IPS-20b (cell line): ENCODE measurements at regions not wholly inside any gene's neighbourhood (a gene's known extent, or its start where the extent isn't known, plus 50 kb on each side); places are given as distances from the start of the nearest gene placed in this dataset.

ENCODE experiments used
- H3K27ac ChIP-seq: one replicate; pipeline ENCODE4 v1.5.1; 2013; ENCODE audit warnings: low read length
- H3K27me3 ChIP-seq: 2 replicates; pipeline ENCODE4 v1.6.1; 2013; ENCODE audit warnings: mild to moderate bottlenecking, low read length, inconsistent platforms; ENCODE audit not compliant: insufficient read depth
- H3K36me3 ChIP-seq: 2 replicates; pipeline ENCODE4 v1.6.1; 2013; ENCODE audit warnings: low read depth, mild to moderate bottlenecking, inconsistent platforms, low read length, moderate library complexity; ENCODE audit not compliant: insufficient read depth
- H3K4me1 ChIP-seq: 2 replicates; pipeline ENCODE4 v1.6.1; 2013; ENCODE audit warnings: mild to moderate bottlenecking, control low read depth, inconsistent platforms, low read length, moderate library complexity; ENCODE audit not compliant: insufficient read depth
- H3K4me3 ChIP-seq: 2 replicates; pipeline ENCODE4 v1.5.1; 2013; ENCODE audit warnings: mild to moderate bottlenecking, low read length, inconsistent platforms
- H3K9ac ChIP-seq: 2 replicates; pipeline ENCODE4 v1.6.1; 2013; ENCODE audit warnings: low read depth, mild to moderate bottlenecking, inconsistent platforms, low read length, moderate library complexity
- H3K9me3 ChIP-seq: 2 replicates; pipeline ENCODE4 v1.6.1; 2013; ENCODE audit warnings: mild to moderate bottlenecking, low read depth, low read length, inconsistent platforms; ENCODE audit not compliant: insufficient read depth

DNA sequence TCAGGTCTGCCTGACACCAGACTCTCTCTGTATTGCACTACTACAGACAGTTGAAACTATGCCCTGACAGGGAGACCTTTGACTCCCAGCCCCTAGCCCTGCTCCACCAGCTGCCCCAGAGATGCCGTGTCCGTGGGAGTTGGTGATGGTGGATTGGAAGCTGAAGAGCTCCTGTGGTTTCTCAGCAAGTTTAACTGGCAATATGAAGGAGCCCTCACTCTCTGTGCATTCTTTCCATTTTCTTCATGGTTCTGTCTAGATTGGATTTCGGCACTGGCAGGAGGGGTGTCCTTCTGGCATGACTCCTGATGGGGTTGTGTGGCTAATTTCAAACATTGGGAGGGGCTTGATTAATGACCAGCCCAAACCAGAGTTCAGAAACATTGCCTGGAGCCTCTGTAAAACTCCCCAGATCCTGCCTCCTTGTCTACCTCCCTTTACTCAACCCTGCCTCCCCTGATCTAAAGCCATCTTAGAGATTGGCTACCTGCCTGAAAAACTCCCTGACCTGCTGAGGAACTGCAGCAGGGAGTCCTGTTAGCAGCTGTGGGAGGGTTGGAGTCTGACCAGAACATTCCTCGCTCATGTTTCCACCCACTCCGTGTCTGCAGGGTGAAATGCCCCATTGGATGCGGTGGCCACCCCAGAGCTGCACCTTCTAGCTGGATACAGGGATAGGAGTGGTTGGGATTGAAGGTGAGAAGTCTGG lies 206.9 kb upstream of the SPRED2 start:
- peaks cover 11% of the 10 kb centered on the region; the same call in 1 of the 2 replicates for H3K4me1 ChIP-seq
- no peaks in the 10 kb centered on the region for H3K9me3 ChIP-seq
- H3K4me3 ChIP-seq: no peak overlapping the region
- no peak overlapping the region for H3K27ac ChIP-seq
- no peaks in the 10 kb centered on the region for H3K36me3 ChIP-seq
- H3K9ac ChIP-seq: no peak overlapping the region
- H3K27me3 ChIP-seq: peaks cover 12% of the 10 kb centered on the region; the same call in 1 of the 2 replicates

DNA sequence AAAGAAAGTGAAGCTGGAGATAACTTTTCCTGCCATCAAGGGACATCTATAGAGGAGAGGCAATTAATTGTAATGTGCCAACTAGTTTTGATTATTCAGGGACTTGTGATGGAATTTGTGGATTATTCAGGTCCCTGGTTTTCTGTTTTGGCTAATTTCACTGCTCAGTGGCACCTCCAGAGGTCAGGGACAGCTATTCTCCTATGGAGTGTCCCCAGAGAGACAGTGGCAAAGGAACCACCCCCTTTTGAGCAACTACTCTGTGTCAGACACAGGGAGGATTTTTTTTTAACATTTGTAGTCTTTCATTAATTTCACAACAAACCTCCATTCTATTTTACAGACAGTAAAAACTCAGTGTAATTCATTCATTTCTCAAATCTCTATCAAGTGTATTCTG lies 206.0 kb upstream of the SPRED2 start:
- Histone ChIP-seq H3K4me1 (peaks cover 11% of the 10 kb centered on the region; the same call in 1 of the 2 replicates), H3K27me3 (peaks cover 15% of the 10 kb centered on the region; the same call in 1 of the 2 replicates), H3K9ac (no peak overlapping the region), H3K9me3 (no peaks in the 10 kb centered on the region), H3K27ac (no peak overlapping the region), H3K36me3 (no peaks in the 10 kb centered on the region), H3K4me3 (no peak overlapping the region)

DNA sequence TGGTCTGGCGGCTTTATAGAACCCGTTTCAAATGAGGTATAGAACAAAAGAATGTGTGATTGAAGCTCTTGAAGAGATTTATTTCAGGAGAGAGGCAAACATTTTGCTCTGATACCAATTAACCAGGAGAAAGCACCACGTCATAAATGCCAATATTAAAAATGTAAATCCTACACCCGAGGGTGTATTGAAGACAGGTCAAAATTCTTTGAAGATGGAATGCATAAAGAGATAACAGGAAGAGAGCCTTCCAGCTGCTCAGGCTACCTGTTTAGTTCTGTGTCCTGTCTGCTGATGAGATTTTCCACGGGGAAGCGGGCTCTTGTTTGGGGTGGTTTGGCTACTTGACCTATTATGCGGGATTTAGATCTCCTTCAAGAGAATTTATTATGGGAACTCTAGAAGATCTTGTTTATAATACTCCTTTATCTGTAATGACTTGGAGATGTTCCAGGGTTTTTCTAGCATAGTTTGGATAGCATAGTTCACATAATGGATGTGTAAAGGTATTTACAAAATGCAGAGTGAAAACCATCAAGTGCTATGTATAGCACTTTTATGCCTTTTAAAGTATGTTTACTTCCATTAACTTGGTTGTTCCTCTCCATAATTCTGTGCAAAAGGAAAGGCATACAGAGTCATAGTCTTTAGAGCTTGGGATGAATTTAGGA lies 204.5 kb upstream of the SPRED2 start:
- no peak overlapping the region for H3K27ac ChIP-seq
- H3K9ac ChIP-seq: no peak overlapping the region
- peaks cover 19% of the 10 kb centered on the region; the same call in 1 of the 2 replicates for H3K27me3 ChIP-seq
- H3K4me1 ChIP-seq: peaks cover 11% of the 10 kb centered on the region; the same call in 1 of the 2 replicates
- no peaks in the 10 kb centered on the region for H3K36me3 ChIP-seq
- H3K4me3 ChIP-seq: no peak overlapping the region
- H3K9me3 ChIP-seq: no peaks in the 10 kb centered on the region

DNA sequence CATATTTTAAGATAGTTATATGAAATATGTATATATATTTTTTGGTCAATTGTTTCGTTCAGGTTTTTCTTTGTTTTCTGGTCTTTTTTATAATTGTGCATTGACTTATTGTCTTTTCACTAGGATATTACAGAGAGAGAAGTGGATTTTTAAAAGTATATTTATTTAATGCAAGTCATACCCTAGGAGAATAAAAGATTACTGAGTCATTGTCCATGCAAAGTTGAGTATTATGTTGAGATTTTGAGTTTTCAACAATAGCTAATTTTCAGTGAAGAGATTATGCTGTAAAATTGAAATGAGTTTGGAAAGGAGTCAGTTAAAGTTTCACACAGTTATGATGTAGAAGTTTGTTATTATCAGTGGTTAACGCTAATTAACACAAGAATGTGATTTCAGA lies 203.6 kb upstream of the SPRED2 start:
- Histone ChIP-seq H3K4me3 (no peak overlapping the region), H3K9ac (no peak overlapping the region), H3K27ac (no peak overlapping the region), H3K36me3 (no peaks in the 10 kb centered on the region), H3K9me3 (no peaks in the 10 kb centered on the region), H3K4me1 (peaks cover 11% of the 10 kb centered on the region; the same call in 1 of the 2 replicates), H3K27me3 (peaks cover 19% of the 10 kb centered on the region; the same call in 1 of the 2 replicates)

DNA sequence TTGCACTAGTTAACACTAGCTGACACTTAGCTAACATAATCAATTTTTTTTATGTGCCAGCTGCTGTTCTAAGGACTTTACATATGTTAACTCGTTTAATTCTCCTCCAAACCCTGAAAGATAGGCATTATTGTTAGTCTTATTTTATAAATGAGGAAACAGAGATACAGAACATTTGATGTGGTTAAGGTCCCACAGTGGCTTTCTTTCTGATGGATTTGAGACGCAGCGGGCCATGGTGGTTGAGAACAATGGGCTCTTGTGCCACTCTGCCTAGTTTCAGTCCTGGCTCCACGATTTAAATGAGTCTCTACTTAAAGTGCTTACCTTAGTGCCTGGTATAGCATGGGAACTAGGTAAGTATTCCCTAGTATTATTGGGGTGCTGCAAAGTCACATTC lies 201.9 kb upstream of the SPRED2 start:
- H3K9me3 ChIP-seq: no peaks in the 10 kb centered on the region
- H3K27me3 ChIP-seq: peaks cover 19% of the 10 kb centered on the region; the same call in 1 of the 2 replicates
- H3K36me3 ChIP-seq: no peaks in the 10 kb centered on the region
- no peak overlapping the region for H3K9ac ChIP-seq
- peaks cover 11% of the 10 kb centered on the region; the same call in 1 of the 2 replicates for H3K4me1 ChIP-seq
- H3K4me3 ChIP-seq: peak overlapping the region; percentile 29; the same call in 1 of the 2 replicates
- no peak overlapping the region for H3K27ac ChIP-seq

DNA sequence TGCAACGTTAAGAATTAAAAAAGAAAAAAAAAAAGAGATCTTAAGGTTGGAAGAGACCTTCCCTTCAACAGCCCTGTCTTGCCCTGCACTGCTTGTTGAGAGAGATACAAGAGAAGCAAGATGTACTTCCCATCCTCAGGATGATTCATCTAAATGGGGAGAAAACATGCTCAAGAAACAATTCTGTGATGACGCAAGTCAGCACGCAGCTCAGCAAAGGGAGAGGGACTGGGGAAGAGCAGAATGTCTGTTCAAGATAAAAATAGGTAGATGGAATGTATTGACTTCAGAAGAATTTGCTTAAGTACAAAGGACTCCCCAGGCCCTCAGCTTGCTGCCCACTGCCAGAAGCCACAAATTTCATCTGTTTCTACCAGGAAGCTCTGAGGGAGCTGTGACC lies 198.2 kb upstream of the SPRED2 start:
- peaks cover 7% of the 10 kb centered on the region; the same call in 1 of the 2 replicates for H3K4me1 ChIP-seq
- peaks cover 18% of the 10 kb centered on the region; the same call in 1 of the 2 replicates for H3K27me3 ChIP-seq
- H3K36me3 ChIP-seq: no peaks in the 10 kb centered on the region
- no peak overlapping the region for H3K4me3 ChIP-seq
- no peak overlapping the region for H3K9ac ChIP-seq
- no peak overlapping the region for H3K27ac ChIP-seq
- no peaks in the 10 kb centered on the region for H3K9me3 ChIP-seq

DNA sequence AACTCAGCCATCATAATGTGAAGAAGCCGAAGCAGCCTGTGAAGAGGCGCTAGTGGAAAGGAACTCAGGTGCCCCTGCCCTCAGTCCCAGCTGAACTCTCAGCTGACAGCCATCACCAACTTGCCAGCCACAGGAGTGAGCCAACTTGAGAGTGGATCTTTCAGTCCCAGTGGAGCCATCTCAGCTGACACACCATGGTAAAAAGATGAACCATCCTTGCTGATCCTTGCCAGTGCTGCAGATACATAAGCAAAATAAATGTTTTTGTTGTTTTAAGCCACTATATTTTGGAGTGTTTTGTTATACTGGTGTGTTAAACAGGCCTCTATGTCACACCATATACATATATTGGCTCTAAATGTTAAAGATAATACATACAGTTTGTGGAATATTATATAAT lies 195.8 kb upstream of the SPRED2 start:
- H3K27ac ChIP-seq: no peak overlapping the region
- no peak overlapping the region for H3K4me3 ChIP-seq
- H3K9ac ChIP-seq: no peak overlapping the region
- H3K9me3 ChIP-seq: no peaks in the 10 kb centered on the region
- H3K36me3 ChIP-seq: no peaks in the 10 kb centered on the region
- no peaks in the 10 kb centered on the region for H3K4me1 ChIP-seq
- peaks cover 2% of the 10 kb centered on the region; the same call in 1 of the 2 replicates for H3K27me3 ChIP-seq

DNA sequence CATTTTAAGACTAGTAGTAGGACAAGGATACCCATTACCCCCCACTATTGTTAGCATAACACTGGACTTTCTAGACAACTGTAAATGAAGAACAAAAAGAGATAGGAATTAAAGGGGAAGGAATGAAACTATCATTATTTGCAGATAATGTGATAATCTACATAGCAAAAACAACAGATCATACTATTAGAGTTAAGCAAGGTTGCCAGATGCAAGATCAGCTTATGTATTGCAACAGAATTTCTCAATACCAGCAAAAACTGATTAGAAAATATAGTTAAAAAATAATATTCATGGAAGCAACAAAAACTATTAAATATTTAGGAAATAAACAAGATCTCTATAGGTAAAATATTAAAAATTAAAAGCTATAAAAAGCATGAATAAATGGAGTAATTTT lies 194.4 kb upstream of the SPRED2 start:
- H3K9ac ChIP-seq: no peak overlapping the region
- no peaks in the 10 kb centered on the region for H3K27me3 ChIP-seq
- H3K4me3 ChIP-seq: no peak overlapping the region
- H3K4me1 ChIP-seq: no peaks in the 10 kb centered on the region
- H3K27ac ChIP-seq: no peak overlapping the region
- no peaks in the 10 kb centered on the region for H3K36me3 ChIP-seq
- H3K9me3 ChIP-seq: no peaks in the 10 kb centered on the region

DNA sequence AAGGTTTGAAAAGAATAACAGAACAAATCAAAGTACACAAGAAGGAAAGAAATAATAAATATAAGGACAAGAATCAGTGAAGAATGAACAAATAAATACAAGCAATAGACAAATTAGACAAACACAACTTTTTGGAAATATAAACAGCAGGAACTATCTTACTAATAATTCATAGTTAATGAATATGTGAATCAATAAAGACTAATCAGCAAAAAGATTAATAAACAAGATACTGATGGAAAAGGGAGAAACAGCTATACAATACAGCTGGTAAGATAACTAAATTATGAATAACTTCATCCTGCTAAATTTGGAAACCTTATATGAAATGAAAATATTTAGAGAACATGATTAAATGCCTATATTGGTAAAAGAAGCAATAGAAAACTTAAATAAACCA lies 193.6 kb upstream of the SPRED2 start:
- Histone ChIP-seq H3K27ac (no peak overlapping the region), H3K27me3 (no peaks in the 10 kb centered on the region), H3K36me3 (no peaks in the 10 kb centered on the region), H3K4me3 (no peak overlapping the region), H3K9me3 (no peaks in the 10 kb centered on the region), H3K9ac (no peak overlapping the region), H3K4me1 (no peaks in the 10 kb centered on the region)

DNA sequence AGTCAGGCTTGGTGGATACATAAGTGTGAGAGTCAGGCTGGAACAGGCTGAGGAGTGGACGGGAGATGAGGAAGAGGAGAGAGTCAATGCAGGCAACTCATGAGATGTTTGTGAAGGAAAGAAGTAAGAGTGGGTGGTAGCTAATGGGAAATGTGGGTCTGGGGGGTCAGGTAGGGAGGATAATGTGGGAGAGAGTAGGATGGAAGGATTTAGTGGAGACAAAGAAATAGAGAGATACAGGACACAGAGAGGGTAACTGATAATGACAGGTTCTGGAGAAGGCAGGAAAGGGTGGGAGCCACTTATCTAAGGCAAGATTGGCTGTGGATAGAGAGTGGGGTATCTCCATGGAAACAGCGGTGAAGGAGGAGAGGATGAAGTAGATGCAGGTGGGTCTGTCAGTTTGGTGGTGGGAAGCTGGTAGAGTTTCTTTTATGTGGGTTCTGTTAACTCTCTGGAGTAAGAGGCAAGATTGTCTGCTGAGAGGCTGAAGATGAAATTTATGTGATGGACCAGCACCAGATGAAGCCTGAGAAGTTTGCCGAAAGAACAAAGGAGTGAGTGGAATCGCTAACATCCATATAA lies 190.6 kb upstream of the SPRED2 start:
- Histone ChIP-seq H3K4me3 (no peak overlapping the region), H3K9ac (no peak overlapping the region), H3K9me3 (no peaks in the 10 kb centered on the region), H3K27ac (no peak overlapping the region), H3K36me3 (no peaks in the 10 kb centered on the region), H3K4me1 (no peaks in the 10 kb centered on the region), H3K27me3 (no peaks in the 10 kb centered on the region)

DNA sequence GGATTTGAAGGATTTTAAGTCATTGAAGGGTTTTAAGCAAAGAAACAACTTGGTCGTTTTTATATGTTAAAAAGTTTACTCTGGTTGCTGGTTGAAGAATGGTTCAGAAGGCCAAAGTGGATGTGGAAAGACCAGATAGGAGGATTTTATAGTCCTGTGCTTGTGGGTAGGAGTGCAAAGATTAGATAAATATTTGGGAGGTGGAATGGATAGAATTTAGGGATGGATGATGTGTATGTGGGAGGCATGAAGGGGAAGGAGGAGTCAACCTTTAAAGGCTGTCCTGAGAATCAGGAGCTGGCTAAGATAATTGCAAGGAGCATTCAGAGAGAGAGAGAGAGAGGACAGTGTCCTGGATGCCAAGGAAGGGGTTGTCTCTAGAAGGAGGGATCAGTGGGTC lies 190.1 kb upstream of the SPRED2 start:
- Histone ChIP-seq H3K36me3 (no peaks in the 10 kb centered on the region), H3K9me3 (no peaks in the 10 kb centered on the region), H3K4me3 (no peak overlapping the region), H3K4me1 (no peaks in the 10 kb centered on the region), H3K27ac (no peak overlapping the region), H3K27me3 (no peaks in the 10 kb centered on the region), H3K9ac (no peak overlapping the region)

DNA sequence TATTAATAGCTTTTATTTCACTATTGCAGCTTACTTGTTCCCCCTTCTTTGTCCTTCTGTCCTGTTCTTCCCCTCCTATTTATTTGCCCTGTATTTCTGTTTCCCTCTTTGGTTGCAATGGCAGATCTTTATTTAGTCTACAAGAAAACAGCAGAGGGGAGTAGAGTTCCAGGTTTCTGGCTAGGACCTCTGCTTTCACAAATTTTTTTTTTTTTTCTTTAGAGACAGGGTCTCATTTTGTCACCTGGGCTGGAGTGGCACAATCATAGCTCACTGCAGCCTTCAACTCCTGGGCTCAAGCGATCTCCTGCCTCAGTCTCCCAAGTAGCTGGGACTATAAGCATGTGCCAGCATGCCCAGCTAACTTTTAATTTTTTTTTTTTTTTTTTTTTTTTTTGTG lies 188.1 kb upstream of the SPRED2 start:
- Histone ChIP-seq H3K4me1 (no peaks in the 10 kb centered on the region), H3K36me3 (no peaks in the 10 kb centered on the region), H3K27ac (no peak overlapping the region), H3K9me3 (no peaks in the 10 kb centered on the region), H3K9ac (no peak overlapping the region), H3K4me3 (no peak overlapping the region), H3K27me3 (no peaks in the 10 kb centered on the region)
